ENCODE measurements at regions not wholly inside any gene's neighbourhood (a gene's known extent, or its start where the extent isn't known, plus 50 kb on each side); places are given as distances from the start of the nearest gene placed in this dataset.

DNA sequence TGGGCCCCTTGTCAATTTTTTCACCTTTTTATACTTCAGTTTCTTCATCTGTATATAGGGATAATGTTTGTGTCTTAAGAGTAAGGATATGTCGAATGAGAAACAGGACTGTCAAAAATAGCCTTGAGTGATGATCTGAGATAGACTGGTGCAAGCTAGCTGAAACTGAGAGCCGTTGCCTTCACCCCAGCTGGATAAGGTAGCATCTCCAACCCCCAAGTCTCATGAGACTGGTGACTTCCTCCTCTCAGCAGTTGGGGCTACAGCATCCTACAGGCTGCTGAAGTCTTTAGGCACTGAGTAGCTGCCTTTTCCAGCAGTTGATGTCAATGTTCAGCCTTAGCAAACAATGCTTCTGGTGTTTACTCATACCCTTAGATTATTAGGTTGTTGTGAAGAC lies 330.2 kb downstream of the OSTF1 start:
- POLR2A ChIA-PET, result no interaction called here
- peaks cover 7% of the 10 kb centered on the region; the same call in 1 of the 2 replicates for H3K9me3 ChIP-seq (ENCODE audit: control insufficient read depth, insufficient read depth, low read length)
- TF ChIP-seq, protein P1, sequence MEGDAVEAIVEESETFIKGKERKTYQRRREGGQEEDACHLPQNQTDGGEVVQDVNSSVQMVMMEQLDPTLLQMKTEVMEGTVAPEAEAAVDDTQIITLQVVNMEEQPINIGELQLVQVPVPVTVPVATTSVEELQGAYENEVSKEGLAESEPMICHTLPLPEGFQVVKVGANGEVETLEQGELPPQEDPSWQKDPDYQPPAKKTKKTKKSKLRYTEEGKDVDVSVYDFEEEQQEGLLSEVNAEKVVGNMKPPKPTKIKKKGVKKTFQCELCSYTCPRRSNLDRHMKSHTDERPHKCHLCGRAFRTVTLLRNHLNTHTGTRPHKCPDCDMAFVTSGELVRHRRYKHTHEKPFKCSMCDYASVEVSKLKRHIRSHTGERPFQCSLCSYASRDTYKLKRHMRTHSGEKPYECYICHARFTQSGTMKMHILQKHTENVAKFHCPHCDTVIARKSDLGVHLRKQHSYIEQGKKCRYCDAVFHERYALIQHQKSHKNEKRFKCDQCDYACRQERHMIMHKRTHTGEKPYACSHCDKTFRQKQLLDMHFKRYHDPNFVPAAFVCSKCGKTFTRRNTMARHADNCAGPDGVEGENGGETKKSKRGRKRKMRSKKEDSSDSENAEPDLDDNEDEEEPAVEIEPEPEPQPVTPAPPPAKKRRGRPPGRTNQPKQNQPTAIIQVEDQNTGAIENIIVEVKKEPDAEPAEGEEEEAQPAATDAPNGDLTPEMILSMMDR (IDR thresholded peaks at IDR 0.05; ENCODE audit: low read depth, low read length), result no peak
- CTCF ChIA-PET, result no interaction called here
- DNase-seq (ENCODE audit: low read depth, low spot score), result no peak
- H3K27ac ChIP-seq (ENCODE audit: low read depth, low read length), result no peak overlapping the region
- no peaks in the 10 kb centered on the region for H3K27me3 ChIP-seq (ENCODE audit: control insufficient read depth, insufficient read depth, low read length)
- no peak overlapping the region for H3K4me3 ChIP-seq (ENCODE audit: low read depth, low read length)

DNA sequence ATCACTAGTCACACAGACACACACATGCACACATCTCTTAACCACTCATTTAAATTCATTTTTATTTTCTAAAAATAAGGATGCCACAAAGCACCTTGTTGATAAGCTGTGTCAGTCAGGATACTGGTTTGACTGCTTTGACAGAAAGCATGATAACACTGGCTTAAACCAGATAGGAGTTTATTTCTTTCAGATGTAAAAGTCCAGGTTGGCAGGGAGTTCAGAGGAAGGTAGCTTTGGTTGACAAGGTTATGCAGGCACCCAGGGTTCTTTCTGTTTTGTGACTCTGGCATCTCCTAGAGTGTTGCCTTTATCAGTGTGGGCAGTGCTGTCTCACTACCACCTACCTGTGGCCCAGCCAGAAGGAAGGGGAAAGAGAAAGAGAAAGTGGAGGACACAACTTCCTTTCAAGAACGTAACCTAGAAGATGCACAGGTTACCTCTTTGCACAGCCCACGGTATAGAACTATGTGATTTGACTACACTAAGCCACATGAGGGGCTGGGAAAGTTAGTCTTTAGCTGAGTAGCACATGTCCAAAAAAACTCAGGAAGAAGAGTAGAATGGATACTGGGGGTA lies 334.7 kb downstream of the OSTF1 start:
- ChIA-PET POLR2A (no interaction called here), CTCF (no interaction called here)
- no peaks in the 10 kb centered on the region for H3K27me3 ChIP-seq (ENCODE audit: control insufficient read depth, insufficient read depth, low read length)
- H3K9me3 ChIP-seq (ENCODE audit: control insufficient read depth, insufficient read depth, low read length), result peaks cover 6% of the 10 kb centered on the region
- TF ChIP-seq, protein P1 (IDR thresholded peaks at IDR 0.05; ENCODE audit: low read depth, low read length), result no peak
- no peak overlapping the region for H3K27ac ChIP-seq (ENCODE audit: low read depth, low read length)
- no peak overlapping the region for H3K4me3 ChIP-seq (ENCODE audit: low read depth, low read length)
- no peak for DNase-seq (ENCODE audit: low read depth, low spot score)

DNA sequence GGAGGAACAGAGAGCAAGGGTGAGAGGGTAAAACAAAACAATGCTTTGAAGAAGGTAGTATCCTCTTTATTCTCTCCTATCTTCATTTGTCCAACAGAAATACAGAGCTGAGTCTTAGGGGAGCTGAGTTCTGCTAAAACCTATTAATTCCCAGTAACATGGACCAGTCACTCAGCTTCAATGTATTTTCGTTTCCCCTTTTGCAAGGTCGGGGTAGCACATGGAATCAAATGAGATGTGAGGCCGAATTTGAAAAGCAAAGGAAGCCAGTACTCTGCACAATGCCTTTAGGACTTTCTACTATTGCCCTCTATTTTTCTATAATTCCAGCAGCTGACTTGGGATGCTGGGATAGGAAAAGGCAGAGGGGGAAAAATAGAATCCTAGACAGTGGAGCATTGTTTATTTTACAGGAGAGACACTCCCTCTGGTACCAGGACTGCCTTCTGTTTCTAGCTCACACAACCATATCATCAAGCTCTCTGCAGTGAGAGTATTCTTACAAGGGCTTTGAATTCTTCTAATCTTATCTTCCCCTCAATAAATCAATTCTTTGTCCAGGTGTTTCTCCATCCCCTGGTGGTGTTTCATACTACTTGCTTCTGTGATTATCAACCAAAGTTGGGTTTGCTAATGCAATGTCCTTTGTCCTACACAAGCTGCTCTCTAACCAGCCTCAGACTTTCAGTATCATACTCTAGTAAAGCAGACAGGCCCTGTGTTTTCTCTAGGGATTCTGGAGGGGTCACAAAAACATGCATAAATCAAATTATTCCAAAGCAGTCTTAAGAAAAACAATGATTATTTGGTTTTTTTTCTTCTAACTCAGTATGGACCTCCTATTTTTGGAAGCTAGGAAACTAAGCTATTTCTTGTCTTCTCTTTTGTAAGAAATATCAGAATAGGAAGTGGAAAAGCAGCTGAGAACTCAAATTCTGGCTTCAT lies 341.5 kb downstream of the OSTF1 start:
- Histone ChIP-seq H3K9me3 (ENCODE audit: control insufficient read depth, insufficient read depth, low read length) (peaks cover 10% of the 10 kb centered on the region; the same call in 1 of the 2 replicates), H3K27me3 (ENCODE audit: control insufficient read depth, insufficient read depth, low read length) (no peaks in the 10 kb centered on the region), H3K27ac (ENCODE audit: low read depth, low read length) (no peak overlapping the region), H3K4me3 (ENCODE audit: low read depth, low read length) (no peak overlapping the region)
- TF ChIP-seq, protein P1 (IDR thresholded peaks at IDR 0.05; ENCODE audit: low read depth, low read length), result no peak
- CTCF ChIA-PET, result no interaction called here
- DNase-seq (ENCODE audit: low read depth, low spot score), result no peak
- POLR2A ChIA-PET, result no interaction called here

DNA sequence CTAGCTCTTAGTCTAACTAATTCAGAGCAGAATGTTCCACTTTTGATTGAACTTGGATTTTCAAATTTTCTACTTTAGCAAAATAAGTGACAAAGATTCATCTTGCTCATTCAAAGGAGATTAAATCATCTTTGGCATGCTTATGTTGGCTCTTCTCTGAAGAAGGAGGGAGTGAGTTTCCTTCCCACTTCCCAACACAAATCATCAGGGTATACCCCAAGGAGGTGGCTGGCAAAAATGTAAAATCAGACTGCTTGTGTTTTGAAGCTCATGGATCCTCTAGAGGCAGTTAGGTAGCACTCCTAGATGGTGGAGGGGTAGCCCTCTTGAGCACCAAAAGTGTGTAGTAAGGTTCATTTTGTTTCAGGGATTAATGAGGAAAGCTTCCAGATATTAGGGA lies 343.1 kb downstream of the OSTF1 start:
- H3K9me3 ChIP-seq (ENCODE audit: control insufficient read depth, insufficient read depth, low read length), result peaks cover 19% of the 10 kb centered on the region; the same call in 1 of the 2 replicates
- ChIA-PET POLR2A (no interaction called here), CTCF (no interaction called here)
- no peak overlapping the region for H3K4me3 ChIP-seq (ENCODE audit: low read depth, low read length)
- H3K27ac ChIP-seq (ENCODE audit: low read depth, low read length), result no peak overlapping the region
- H3K27me3 ChIP-seq (ENCODE audit: control insufficient read depth, insufficient read depth, low read length), result no peaks in the 10 kb centered on the region
- TF ChIP-seq, protein P1 (IDR thresholded peaks at IDR 0.05; ENCODE audit: low read depth, low read length), result no peak
- DNase-seq (ENCODE audit: low read depth, low spot score), result no peak

DNA sequence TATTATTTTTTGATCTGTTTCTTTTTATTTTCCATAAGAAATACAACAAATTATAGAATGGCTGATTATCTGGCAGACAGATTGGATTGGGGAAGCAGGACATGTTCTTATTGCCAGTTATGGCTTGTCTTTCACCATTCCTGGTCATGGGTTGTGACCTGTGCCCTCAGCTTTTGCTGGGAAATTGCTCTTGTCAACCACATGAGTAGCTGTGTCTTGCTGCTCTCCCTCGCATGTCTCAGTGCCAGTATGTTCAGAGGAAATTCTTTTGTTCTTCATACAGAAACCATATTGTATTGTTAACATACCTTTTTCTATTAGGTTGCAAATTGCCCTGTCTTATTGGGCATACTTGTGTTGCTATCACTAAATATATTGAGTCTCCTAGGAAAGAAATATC lies 344.1 kb downstream of the OSTF1 start:
- Histone ChIP-seq H3K27ac (ENCODE audit: low read depth, low read length) (no peak overlapping the region), H3K27me3 (ENCODE audit: control insufficient read depth, insufficient read depth, low read length) (no peaks in the 10 kb centered on the region), H3K4me3 (ENCODE audit: low read depth, low read length) (no peak overlapping the region), H3K9me3 (ENCODE audit: control insufficient read depth, insufficient read depth, low read length) (peaks cover 22% of the 10 kb centered on the region; the same call in 1 of the 2 replicates)
- no peak for DNase-seq (ENCODE audit: low read depth, low spot score)
- ChIA-PET CTCF (no interaction called here), POLR2A (no interaction called here)
- TF ChIP-seq, protein P1 (IDR thresholded peaks at IDR 0.05; ENCODE audit: low read depth, low read length), result no peak

All from AG04450 (cell line).